Endothelial cell of umbilical vein (primary cell): ENCODE measurements at regions not wholly inside any gene's neighbourhood (a gene's known extent, or its start where the extent isn't known, plus 50 kb on each side); places are given as distances from the start of the nearest gene placed in this dataset.

Experiments
- BruUV-seq: library from RNA; stranded (reverse); fragments of 400-500 nt; replicated peaks from 2 replicates; lab custom pipeline; 2021; lab: Mats Ljungman, UMichigan
- CTCF ChIA-PET: fragments of 300-600, 350-600 bp; sonication (Branson Sonifier 250); formaldehyde crosslinking; loops from one replicate; lab custom pipeline; 2021; ENCODE audit warnings: antibody characterized with exemption, inconsistent platforms; lab: Charles Lee
- POLR2A ChIA-PET: fragments of 300-600, 350-600 bp; sonication (Branson Sonifier 250); formaldehyde crosslinking; loops from one replicate; lab custom pipeline; 2021; ENCODE audit warnings: antibody characterized with exemption, inconsistent platforms; lab: Charles Lee
- DNase-seq: peaks from one replicate; pipeline ENCODE4 v3.0.0-alpha.2; 2011; ENCODE audit warnings: low read depth, low spot score
- FAIRE-seq: peaks from 2 replicates; lab custom pipeline; 2011; peaks lifted over from hg19 to GRCh38; lab: Jason Lieb, UNC
- H2AFZ ChIP-seq: 2 replicates; pipeline ENCODE4 v1.6.0; 2012; ENCODE audit warnings: low read depth, low read length, control low read depth, inconsistent platforms
- H3K27ac ChIP-seq: 2 replicates; pipeline ENCODE4 v1.5.1; 2011; ENCODE audit warnings: low read depth, mild to moderate bottlenecking, control low read depth, low read length, moderate library complexity; ENCODE audit not compliant: insufficient read depth
- H3K27me3 ChIP-seq, 2 experiments: 2 replicates each; pipeline versions ENCODE4 v1.6.0 to v1.6.1; 2011; ENCODE audit warnings: low read length in 2 of 2, mixed read lengths in 1 of 2; ENCODE audit not compliant: control insufficient read depth in 2 of 2, insufficient read depth in 2 of 2
- H3K36me3 ChIP-seq, 2 experiments: 2 replicates in 1 of 2; 3 replicates in 1 of 2; pipeline ENCODE4 v1.5.1; 2011; ENCODE audit warnings: low read length in 2 of 2, mild to moderate bottlenecking in 1 of 2, moderate library complexity in 1 of 2; ENCODE audit not compliant: control insufficient read depth in 2 of 2, insufficient read depth in 2 of 2; ENCODE audit errors: extremely low read depth in 1 of 2
- H3K4me1 ChIP-seq: 3 replicates; pipeline ENCODE4 v1.5.1; 2011; ENCODE audit warnings: mild to moderate bottlenecking, low read length; ENCODE audit not compliant: control insufficient read depth, insufficient read depth; ENCODE audit errors: extremely low read depth
- H3K4me2 ChIP-seq: 2 replicates; pipeline ENCODE4 v1.6.1; 2011; ENCODE audit warnings: low read length, control low read depth, mixed read lengths; ENCODE audit not compliant: insufficient read depth
- H3K4me3 ChIP-seq, 3 experiments: fragments of 200-600 bp in 1 of 3; sonication (generic), shearing (Covaris generic) in 1 of 3; replicated peaks in 1 of 3; 2 replicates each; pipeline ENCODE4 v1.5.1; 2011 to 2016; ENCODE audit warnings: control low read depth in 3 of 3, low read length in 3 of 3, mild to moderate bottlenecking in 2 of 3, inconsistent platforms in 1 of 3, low read depth in 1 of 3, moderate library complexity in 1 of 3; ENCODE audit not compliant: insufficient read depth in 1 of 3
- H3K79me2 ChIP-seq: 2 replicates; pipeline ENCODE4 v1.6.0; 2012; ENCODE audit warnings: low read length, inconsistent platforms; ENCODE audit not compliant: control insufficient read depth, insufficient read depth
- H3K9ac ChIP-seq: replicated peaks from 2 replicates; pipeline ENCODE3; 2011; ENCODE audit warnings: low read length, control low read depth; ENCODE audit not compliant: insufficient read depth; ENCODE audit errors: extremely low read depth
- H3K9me1 ChIP-seq: replicated peaks from 3 replicates; pipeline ENCODE4 v1.6.0; 2011; ENCODE audit warnings: mild to moderate bottlenecking, low read length; ENCODE audit not compliant: control insufficient read depth, insufficient read depth; ENCODE audit errors: extremely low read depth
- H3K9me3 ChIP-seq: replicated peaks from 2 replicates; pipeline ENCODE4 v1.5.1; 2012; ENCODE audit warnings: low read length, inconsistent platforms; ENCODE audit not compliant: control insufficient read depth, insufficient read depth
- H4K20me1 ChIP-seq: replicated peaks from 2 replicates; pipeline ENCODE3; 2011; ENCODE audit warnings: mild to moderate bottlenecking, low read length; ENCODE audit not compliant: control insufficient read depth, insufficient read depth; ENCODE audit errors: extremely low read depth
- CTCF ChIP-seq, 2 donors: IDR thresholded peaks; 1 replicate in 1 of 2; 2 replicates in 1 of 2; pipeline ENCODE4 v1.5.1; 2011; ENCODE audit warnings: low read length in 2 of 2, mild to moderate bottlenecking in 2 of 2, moderate library complexity in 2 of 2, control low read depth in 1 of 2, inconsistent platforms in 1 of 2, low read depth in 1 of 2; ENCODE audit not compliant: insufficient read depth in 1 of 2; ENCODE audit errors: extremely low read depth in 1 of 2
- EZH2 ChIP-seq: IDR thresholded peaks from 2 replicates; pipeline ENCODE4 v1.6.1; 2012; ENCODE audit warnings: borderline replicate concordance, low read depth, mild to moderate bottlenecking, moderate library complexity, low read length, inconsistent platforms; ENCODE audit not compliant: severe bottlenecking
- FOS ChIP-seq: IDR thresholded peaks from 2 replicates; pipeline ENCODE4 v1.6.1; 2011; ENCODE audit warnings: mild to moderate bottlenecking, low read length, moderate library complexity, borderline replicate concordance; ENCODE audit not compliant: insufficient read depth
- GATA2 ChIP-seq: IDR thresholded peaks from 2 replicates; pipeline ENCODE4 v1.7.0; 2011; ENCODE audit warnings: low read depth, mild to moderate bottlenecking, moderate library complexity, mixed read lengths, low read length; ENCODE audit not compliant: insufficient read length, insufficient read depth
- JUN ChIP-seq: IDR thresholded peaks from 2 replicates; pipeline ENCODE4 v1.6.1; 2011; ENCODE audit warnings: borderline replicate concordance, low read depth; ENCODE audit not compliant: insufficient read length, insufficient read depth
- MAX ChIP-seq: IDR thresholded peaks from 2 replicates; pipeline ENCODE4 v1.6.1; 2011; ENCODE audit not compliant: insufficient read depth, insufficient read length
- MYC ChIP-seq: IDR thresholded peaks from one replicate; pipeline ENCODE4 v1.6.1; 2011; ENCODE audit warnings: mild to moderate bottlenecking, low read depth, low read length
- POLR2A ChIP-seq: IDR thresholded peaks from 2 replicates; pipeline ENCODE4 v1.6.1; 2012; ENCODE audit warnings: low read depth, mild to moderate bottlenecking, control low read depth, low read length
- POLR2AphosphoS5 ChIP-seq: IDR thresholded peaks from 2 replicates; pipeline ENCODE4 v1.6.1; 2012; ENCODE audit warnings: low read depth, mild to moderate bottlenecking, control low read depth, low read length, moderate library complexity; ENCODE audit not compliant: insufficient read depth
- dilution Hi-C: fragments of 300-500 bp; cut with MboI; formaldehyde crosslinking; loops from one replicate; pipeline ENCODE4 v1.15.0; 2019; ENCODE audit warnings: low sequenced_read_pairs; ENCODE audit not compliant: extremely low pct_ligation_motif_present
- intact Hi-C: fragments of 100-400 bp; cut with micrococcal nuclease; formaldehyde crosslinking; loops from one replicate; pipeline ENCODE4 v1.10.0; 2022

- Histone ChIP-seq H4K20me1 (no peaks in the 10 kb centered on the region), H3K9me3 (no peaks in the 10 kb centered on the region), H2AFZ (no peak overlapping the region), H3K4me1 (no peaks in the 10 kb centered on the region), H3K79me2 (no peaks in the 10 kb centered on the region), H3K9ac (no peak overlapping the region), H3K36me3 (no peaks in the 10 kb centered on the region), H3K4me3 (no peak overlapping the region), H3K4me2 (no peak overlapping the region), H3K27ac (no peak overlapping the region), H3K9me1 (no peaks in the 10 kb centered on the region), H3K27me3 (no peaks in the 10 kb centered on the region)
- intact Hi-C loops: no loop called here
- TF ChIP-seq GATA2 (no peak), EZH2 (no peak), POLR2AphosphoS5 (no peak), MAX (no peak), JUN (no peak), POLR2A (no peak), MYC (no peak), CTCF (IDR thresholded peaks at IDR 0.05; ENCODE audit: extremely low read depth in 1 of 2, insufficient read depth in 1 of 2, low read depth in 1 of 2, low read length in 2 of 2) (no peak), FOS (no peak)
- dilution Hi-C loops: no loop called here
- ChIA-PET CTCF (interaction anchor here (1.6 kb wide), 1 partner anchor 9 kb away, joined by 4 read pairs; no protein-coding TSS in a partner anchor), POLR2A (no interaction called here)
- no peak for FAIRE-seq
- no TSS peak for BruUV-seq
- DNase-seq: no peak
Observed at GRCh38 chr7:114109304-114109703, 190.5 kb upstream of the PPP1R3A start.
